K562 (cell line): ENCODE measurements at regions not wholly inside any gene's neighbourhood (a gene's known extent, or its start where the extent isn't known, plus 50 kb on each side); places are given as distances from the start of the nearest gene placed in this dataset.

Experiments
- ATAC-seq: fragments of 200-7000 bp; cut with Tn5 transposase; 3 replicates; pipeline ENCODE4 v1.9.1; 2020; ENCODE audit warnings: moderate library complexity
- BruUV-seq: library from RNA; stranded (reverse); fragments of 400-500 nt; replicated peaks from 2 replicates; lab custom pipeline; 2021; lab: Mats Ljungman, UMichigan
- CTCF ChIA-PET: fragments of 300-600 bp; formaldehyde crosslinking; extraction: SDS; loops from one replicate; lab custom pipeline; 2021; ENCODE audit warnings: low intra/inter-chr PET ratio; lab: Yijun Ruan, JAX
- POLR2A ChIA-PET: fragments of 300-600, 350-650 bp; sonication (Branson Sonifier 250); formaldehyde crosslinking; extraction: SDS; loops from one replicate; lab custom pipeline; 2021; ENCODE audit warnings: antibody characterized with exemption, inconsistent platforms; lab: Yijun Ruan, JAX
- DNase-seq, 4 experiments: peaks; one replicate each; pipeline versions ENCODE4 v3.0.0 to v3.0.0-alpha.2; 2011 to 2018; ENCODE audit warnings: low spot score in 3 of 4, mixed read lengths in 3 of 4; ENCODE audit errors: extremely low read depth in 1 of 4
- FAIRE-seq: peaks from 2 replicates; lab custom pipeline; 2011; peaks lifted over from hg19 to GRCh38; lab: Jason Lieb, UNC
- H2AFZ ChIP-seq: 2 replicates; pipeline ENCODE4 v1.6.0; 2011; ENCODE audit warnings: low read depth, low read length, control low read depth, inconsistent platforms
- H3K27ac ChIP-seq: fragments of 200-600 bp; 3 replicates; pipeline ENCODE4 v1.8.0; 2011; ENCODE audit warnings: low read depth, mild to moderate bottlenecking, control low read depth, inconsistent platforms, low read length, moderate library complexity, mixed read lengths; ENCODE audit errors: extremely low read depth
- H3K27me3 ChIP-seq, 2 experiments: fragments of 300-600 bp in 1 of 2; 2 replicates in 1 of 2; 3 replicates in 1 of 2; pipeline versions ENCODE4 v1.6.0 to v1.8.0; 2011; ENCODE audit warnings: inconsistent platforms in 2 of 2, low read length in 2 of 2, mild to moderate bottlenecking in 1 of 2, mixed read lengths in 1 of 2, moderate library complexity in 1 of 2; ENCODE audit not compliant: control insufficient read depth in 2 of 2, insufficient read depth in 2 of 2
- H3K36me3 ChIP-seq: fragments of 300-600 bp; 3 replicates; pipeline ENCODE4 v1.8.0; 2011; ENCODE audit warnings: mild to moderate bottlenecking, low read length, inconsistent platforms; ENCODE audit not compliant: control insufficient read depth, insufficient read depth
- H3K4me1 ChIP-seq, 2 experiments: fragments of 200-600 bp in 1 of 2; replicated peaks in 1 of 2; 2 replicates in 1 of 2; 3 replicates in 1 of 2; pipeline versions ENCODE4 v1.5.1 to v1.8.0; 2011; ENCODE audit warnings: inconsistent platforms in 2 of 2, low read length in 2 of 2, mild to moderate bottlenecking in 1 of 2, mixed read lengths in 1 of 2, moderate library complexity in 1 of 2; ENCODE audit not compliant: control insufficient read depth in 2 of 2, insufficient read depth in 2 of 2
- H3K4me2 ChIP-seq: 2 replicates; pipeline ENCODE4 v1.6.1; 2011; ENCODE audit warnings: low read length, control low read depth, inconsistent platforms, mixed read lengths; ENCODE audit not compliant: insufficient read depth
- H3K4me3 ChIP-seq: fragments of 200-600 bp; sonication (generic), shearing (Covaris generic); 2 replicates; pipeline ENCODE4 v1.5.1; 2016; ENCODE audit warnings: control low read depth, inconsistent platforms
- H3K79me2 ChIP-seq: fragments of 200-600 bp; 3 replicates; pipeline ENCODE4 v1.8.0; 2011; ENCODE audit warnings: low read length, inconsistent platforms; ENCODE audit not compliant: control insufficient read depth, insufficient read depth
- H3K9ac ChIP-seq, 2 experiments: 2 replicates each; pipeline versions ENCODE4 v1.6.0 to v1.6.1; 2011; ENCODE audit warnings: low read depth in 2 of 2, low read length in 2 of 2, control low read depth in 1 of 2, inconsistent platforms in 1 of 2, mild to moderate bottlenecking in 1 of 2, mixed read lengths in 1 of 2; ENCODE audit not compliant: insufficient read depth in 1 of 2
- H3K9me1 ChIP-seq: one replicate; pipeline ENCODE4 v1.6.0; 2011; ENCODE audit warnings: inconsistent platforms, mild to moderate bottlenecking, low read length, moderate library complexity; ENCODE audit not compliant: control insufficient read depth, insufficient read depth
- H3K9me3 ChIP-seq: replicated peaks from 2 replicates; pipeline ENCODE4 v1.5.1; 2011; ENCODE audit warnings: low read depth, low read length, inconsistent platforms; ENCODE audit not compliant: control insufficient read depth, insufficient read depth
- H4K20me1 ChIP-seq: replicated peaks from 2 replicates; pipeline ENCODE4 v1.6.1; 2011; ENCODE audit warnings: low read length, inconsistent platforms, mixed read lengths; ENCODE audit not compliant: control insufficient read depth, insufficient read depth
- ARID3A ChIP-seq: IDR thresholded peaks from 2 replicates; pipeline ENCODE4 v1.6.1; 2012; ENCODE audit warnings: low read depth, low read length, improper control_type of control experiment, borderline replicate concordance
- ATF4 ChIP-seq: fragments of 450-650 bp; formaldehyde crosslinking; IDR thresholded peaks from 2 replicates; pipeline ENCODE4 v1.4.0; 2022; ENCODE audit warnings: mild to moderate bottlenecking, moderate library complexity
- CREM ChIP-seq: IDR thresholded peaks from 2 replicates; pipeline ENCODE4 v1.6.1; 2014; ENCODE audit warnings: antibody characterized with exemption, low read depth
- FOXA1 ChIP-seq: fragments of 450-650 bp; IDR thresholded peaks from 2 replicates; pipeline ENCODE4 v1.6.1; 2016; ENCODE audit warnings: mild to moderate bottlenecking, borderline replicate concordance
- KDM1A ChIP-seq, 2 experiments: fragments of 450-650 bp; IDR thresholded peaks; 2 replicates each; pipeline ENCODE4 v1.6.1; 2016; ENCODE audit warnings: mild to moderate bottlenecking in 2 of 2
- MEIS2 ChIP-seq: fragments of 450-650 bp; IDR thresholded peaks from 2 replicates; pipeline ENCODE4 v1.6.1; 2014; ENCODE audit warnings: mild to moderate bottlenecking; ENCODE audit not compliant: partially characterized antibody
- PHF21A ChIP-seq: fragments of 450-650 bp; IDR thresholded peaks from 2 replicates; pipeline ENCODE4 v1.6.1; 2017; ENCODE audit warnings: low read depth, borderline replicate concordance
- RBM39 ChIP-seq: fragments of 200-400 bp; formaldehyde crosslinking; optimal IDR thresholded peaks from 2 replicates; pipeline ENCODE3; 2018; ENCODE audit warnings: low read depth, low read length
- TAF1 ChIP-seq: IDR thresholded peaks from 2 replicates; pipeline ENCODE4 v1.6.1; 2011; ENCODE audit warnings: mild to moderate bottlenecking, low read length, moderate library complexity; ENCODE audit not compliant: insufficient read depth, control insufficient read depth, severe bottlenecking; ENCODE audit errors: extremely low read depth
- ZNF165 ChIP-seq: fragments of 250-450 bp; sonication (Bioruptor Pico); IDR thresholded peaks from 2 replicates; pipeline ENCODE4 v1.4.0; 2020; ENCODE audit warnings: borderline replicate concordance
- ZNF347 ChIP-seq: fragments of 450-650 bp; formaldehyde crosslinking; IDR thresholded peaks from 2 replicates; pipeline ENCODE4 v1.4.0; 2020; ENCODE audit warnings: low read depth, mild to moderate bottlenecking, moderate library complexity
- ZNF586 ChIP-seq: fragments of 450-650 bp; formaldehyde crosslinking; conservative IDR thresholded peaks from 2 replicates; pipeline ENCODE4 v1.4.0; 2020; ENCODE audit warnings: mild to moderate bottlenecking, moderate library complexity
- ZNF644 ChIP-seq: fragments of 200-800 bp; sonication (Bioruptor generic); IDR thresholded peaks from 2 replicates; pipeline ENCODE4 v1.6.1; 2016; ENCODE audit warnings: low read depth, missing genetic modification characterization, missing compliant biosample characterization
- WGBS: fragments of 100-300 bp; shearing (Covaris generic); methylation state at CpG from one replicate; pipeline ENCODE4 v1.1.6; 2016; ENCODE audit warnings: low coverage, mixed read lengths; ENCODE audit not compliant: insufficient coverage; ENCODE audit errors: missing lambda C conversion rate; 5-methylcytosine and 5-hydroxymethylcytosine counted together
- in situ Hi-C: fragments of 300-500 bp; cut with MboI; formaldehyde crosslinking; loops from 4 replicates; pipeline ENCODE4 v1.15.0; 2018; ENCODE audit warnings: inconsistent platforms, mixed read lengths
- intact Hi-C: fragments of 100-400 bp; cut with micrococcal nuclease; formaldehyde crosslinking; loops from 2 replicates; pipeline ENCODE4 v1.14.2; 2022
- TF ChIP-seq, protein P1 (sequence below): fragments of 250-450 bp; sonication (Bioruptor Pico); IDR thresholded peaks from 2 replicates; pipeline ENCODE4 v1.6.1; 2021; ENCODE audit warnings: mild to moderate bottlenecking

DNA sequence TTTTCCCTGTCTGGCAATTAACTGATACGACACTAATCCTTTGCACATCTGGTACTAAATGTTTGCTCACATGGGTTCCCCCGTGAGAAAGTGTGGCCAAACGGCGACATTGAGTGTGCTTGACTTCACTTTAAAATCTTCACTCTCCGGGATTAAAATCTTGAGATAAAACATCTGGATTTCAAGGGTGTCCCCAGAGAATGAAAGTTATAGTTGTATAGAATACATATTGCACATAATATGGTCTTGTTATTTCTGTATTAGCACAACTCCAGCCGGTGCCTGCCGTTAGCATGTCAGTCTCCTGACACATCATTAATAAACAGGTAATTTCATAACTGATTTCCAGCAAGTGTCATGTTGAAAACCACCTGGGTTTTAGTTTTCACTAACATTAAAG lies 749.0 kb upstream of the SOX9 start:
- 0% methylated on average over 7 of the region's 7 CpGs for WGBS
- no peaks in the 10 kb centered on the region for H3K36me3 ChIP-seq
- no peak for FAIRE-seq
- no peaks in the 10 kb centered on the region for H3K27me3 ChIP-seq
- TF ChIP-seq KDM1A (IDR thresholded peaks at IDR 0.05) (no peak), TAF1 (no peak), ZNF165 (CRISPR knock-in tag) (no peak), CREM (no peak), ATF4 (no peak)
- H3K27ac ChIP-seq: no peak overlapping the region
- H3K9ac ChIP-seq: no peak overlapping the region
- no peaks in the 10 kb centered on the region for H4K20me1 ChIP-seq
- BruUV-seq: no TSS peak
- ChIA-PET CTCF (no interaction called here), POLR2A (no interaction called here)
- no peaks in the 10 kb centered on the region for H3K4me1 ChIP-seq
- H3K9me3 ChIP-seq: no peaks in the 10 kb centered on the region
- intact Hi-C loops: no loop called here
- H3K4me3 ChIP-seq: no peak overlapping the region
- in situ Hi-C loops: no loop called here
- no peak overlapping the region for H2AFZ ChIP-seq
- no peak for DNase-seq
- no peak for ATAC-seq
- H3K4me2 ChIP-seq: no peak overlapping the region
- H3K79me2 ChIP-seq: no peaks in the 10 kb centered on the region
- H3K9me1 ChIP-seq: no peaks in the 10 kb centered on the region

DNA sequence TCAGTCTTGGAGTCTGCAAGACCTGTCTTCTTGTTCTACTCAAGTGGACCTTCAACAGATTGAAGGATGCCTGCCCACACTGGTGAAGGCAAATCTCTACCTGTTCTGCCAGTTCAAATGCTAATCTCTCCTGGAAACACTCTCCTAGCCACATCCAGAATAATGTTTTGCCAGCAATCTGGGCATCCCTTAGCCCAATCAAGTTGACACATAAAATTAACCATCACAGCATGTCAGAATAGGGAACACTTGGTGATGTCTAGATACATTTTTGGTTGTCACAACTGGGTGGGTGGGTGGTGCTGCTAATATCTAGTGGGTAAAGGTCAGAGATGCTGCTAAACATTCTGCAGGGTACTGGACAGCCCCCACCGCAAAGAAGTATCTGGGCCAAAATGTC lies 744.9 kb upstream of the SOX9 start:
- ChIA-PET POLR2A (no interaction called here), CTCF (no interaction called here)
- no peak for TF ChIP-seq PHF21A
- no peak for TF ChIP-seq FOXA1
- TF ChIP-seq ZNF644: no peak
- no peak for TF ChIP-seq ZNF347 (CRISPR knock-in tag)
- TF ChIP-seq, protein P1, sequence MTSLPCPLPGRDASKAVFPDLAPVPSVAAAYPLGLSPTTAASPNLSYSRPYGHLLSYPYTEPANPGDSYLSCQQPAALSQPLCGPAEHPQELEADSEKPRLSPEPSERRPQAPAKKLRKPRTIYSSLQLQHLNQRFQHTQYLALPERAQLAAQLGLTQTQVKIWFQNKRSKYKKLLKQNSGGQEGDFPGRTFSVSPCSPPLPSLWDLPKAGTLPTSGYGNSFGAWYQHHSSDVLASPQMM (CRISPR knock-in tag): no peak
- TF ChIP-seq RBM39: no peak
- no peak for TF ChIP-seq CREM
- no peak for TF ChIP-seq MEIS2
- TF ChIP-seq ZNF586 (CRISPR knock-in tag): no peak
- no peak for TF ChIP-seq ARID3A

More for the DNA sequence above, 744.9 kb upstream of the SOX9 start:
- WGBS: 0% methylated on average over 1 of the region's 1 CpG
- H4K20me1 ChIP-seq: no peaks in the 10 kb centered on the region
- H3K27ac ChIP-seq: no peak overlapping the region
- H3K79me2 ChIP-seq: no peaks in the 10 kb centered on the region
- no peak for DNase-seq
- no peak overlapping the region for H3K4me3 ChIP-seq
- no TSS peak for BruUV-seq
- H2AFZ ChIP-seq: no peak overlapping the region
- intact Hi-C loops (no loop called here), in situ Hi-C loops (no loop called here)
- ATAC-seq: no peak
- H3K27me3 ChIP-seq: no peaks in the 10 kb centered on the region
- H3K36me3 ChIP-seq: no peaks in the 10 kb centered on the region
- H3K9me3 ChIP-seq: no peaks in the 10 kb centered on the region
- H3K4me2 ChIP-seq: no peak overlapping the region
- H3K4me1 ChIP-seq: no peaks in the 10 kb centered on the region
- H3K9ac ChIP-seq: no peak overlapping the region
- no peak for FAIRE-seq
- H3K9me1 ChIP-seq: no peaks in the 10 kb centered on the region
